NT2/D1 (cell line): ENCODE measurements at regions not wholly inside any gene's neighbourhood (a gene's known extent, or its start where the extent isn't known, plus 50 kb on each side); places are given as distances from the start of the nearest gene placed in this dataset.

ENCODE experiments used
- DNase-seq: peaks from one replicate; pipeline ENCODE4 v3.0.0-alpha.2; 2011; ENCODE audit warnings: low read depth, low spot score
- H3K27me3 ChIP-seq: 2 replicates; pipeline ENCODE4 v1.6.0; 2011; ENCODE audit warnings: mild to moderate bottlenecking; ENCODE audit not compliant: insufficient read length, insufficient read depth
- H3K36me3 ChIP-seq: 2 replicates; pipeline ENCODE4 v1.6.1; 2011; ENCODE audit warnings: mild to moderate bottlenecking, low read length, mixed read lengths; ENCODE audit not compliant: insufficient read depth, insufficient read length
- H3K4me1 ChIP-seq: 2 replicates; pipeline ENCODE4 v1.5.1; 2011; ENCODE audit not compliant: insufficient read depth, insufficient read length
- H3K4me3 ChIP-seq: 2 replicates; pipeline ENCODE4 v1.5.1; 2011; ENCODE audit warnings: low read depth; ENCODE audit not compliant: insufficient read length
- H3K9ac ChIP-seq: 2 replicates; pipeline ENCODE4 v1.6.0; 2011; ENCODE audit warnings: low read depth; ENCODE audit not compliant: insufficient read length
- H3K9me3 ChIP-seq: 2 replicates; pipeline ENCODE4 v1.5.1; 2011; ENCODE audit warnings: mild to moderate bottlenecking, low read length; ENCODE audit not compliant: insufficient read depth
- SUZ12 ChIP-seq: IDR thresholded peaks from 2 replicates; pipeline ENCODE4 v1.6.1; 2011; ENCODE audit not compliant: insufficient read length, insufficient read depth; ENCODE audit errors: extremely low read depth
- YY1 ChIP-seq: IDR thresholded peaks from 2 replicates; pipeline ENCODE4 v1.6.1; 2011; ENCODE audit not compliant: insufficient read length, insufficient read depth
- ZNF274 ChIP-seq: IDR thresholded peaks from 2 replicates; pipeline ENCODE4 v1.6.1; 2011; ENCODE audit warnings: mild to moderate bottlenecking, low read depth, low read length

- Histone ChIP-seq H3K9ac (no peak overlapping the region), H3K4me1 (no peaks in the 10 kb centered on the region), H3K9me3 (peaks cover 5% of the 10 kb centered on the region; the same call in 1 of the 2 replicates), H3K4me3 (no peak overlapping the region), H3K36me3 (no peaks in the 10 kb centered on the region), H3K27me3 (no peaks in the 10 kb centered on the region)
- TF ChIP-seq YY1: no peak
- no peak for TF ChIP-seq ZNF274
- no peak for TF ChIP-seq SUZ12
- DNase-seq: no peak
Measured at GRCh38 chr5:135255461-135256178, 143.4 kb downstream of the MACROH2A1 start.

GRCh38 chr5:135254183-135254582 lies 144.8 kb downstream of the MACROH2A1 start:
- TF ChIP-seq ZNF274 (no peak), SUZ12 (no peak), YY1 (no peak)
- H3K4me3 ChIP-seq: no peak overlapping the region
- H3K9ac ChIP-seq: no peak overlapping the region
- H3K4me1 ChIP-seq: no peaks in the 10 kb centered on the region
- peaks cover 5% of the 10 kb centered on the region; the same call in 1 of the 2 replicates for H3K9me3 ChIP-seq
- no peak for DNase-seq
- H3K27me3 ChIP-seq: no peaks in the 10 kb centered on the region
- H3K36me3 ChIP-seq: no peaks in the 10 kb centered on the region

- TF ChIP-seq YY1 (no peak), ZNF274 (no peak), SUZ12 (no peak)
- Histone ChIP-seq H3K4me3 (no peak overlapping the region), H3K27me3 (no peaks in the 10 kb centered on the region), H3K9ac (no peak overlapping the region), H3K4me1 (no peaks in the 10 kb centered on the region), H3K9me3 (0 out of 2 replicates have a peak, but pooled peaks cover 5% of the 10 kb centered on the region), H3K36me3 (no peaks in the 10 kb centered on the region)
- DNase-seq: no peak
Measured at GRCh38 chr5:135253601-135254178, 145.3 kb downstream of the MACROH2A1 start.

GRCh38 chr5:135251093-135251492 lies 147.9 kb downstream of the MACROH2A1 start:
- Histone ChIP-seq H3K36me3 (no peaks in the 10 kb centered on the region), H3K9me3 (0 out of 2 replicates have a peak, but pooled peaks cover 5% of the 10 kb centered on the region), H3K27me3 (no peaks in the 10 kb centered on the region), H3K4me1 (peaks cover 13% of the 10 kb centered on the region), H3K9ac (no peak overlapping the region), H3K4me3 (no peak overlapping the region)
- TF ChIP-seq SUZ12 (no peak), ZNF274 (no peak), YY1 (no peak)
- DNase-seq: no peak

- H3K4me1 ChIP-seq: peaks cover 15% of the 10 kb centered on the region
- H3K4me3 ChIP-seq: no peak overlapping the region
- TF ChIP-seq ZNF274 (no peak), SUZ12 (no peak), YY1 (no peak)
- H3K9me3 ChIP-seq: 0 out of 2 replicates have a peak, but pooled peaks cover 5% of the 10 kb centered on the region
- no peak for DNase-seq
- H3K9ac ChIP-seq: no peak overlapping the region
- H3K36me3 ChIP-seq: no peaks in the 10 kb centered on the region
- H3K27me3 ChIP-seq: peaks cover 2% of the 10 kb centered on the region
Measured at GRCh38 chr5:135250671-135251070, 148.4 kb downstream of the MACROH2A1 start.

GRCh38 chr5:135249658-135250057 lies 149.4 kb downstream of the MACROH2A1 start:
- Histone ChIP-seq H3K9ac (no peak overlapping the region), H3K9me3 (0 out of 2 replicates have a peak, but pooled peaks cover 5% of the 10 kb centered on the region), H3K4me1 (peaks cover 17% of the 10 kb centered on the region), H3K36me3 (no peaks in the 10 kb centered on the region), H3K27me3 (peaks cover 3% of the 10 kb centered on the region), H3K4me3 (no peak overlapping the region)
- TF ChIP-seq SUZ12 (no peak), ZNF274 (no peak), YY1 (no peak)
- no peak for DNase-seq

- H3K9me3 ChIP-seq: 0 out of 2 replicates have a peak, but pooled peaks cover 5% of the 10 kb centered on the region
- H3K4me3 ChIP-seq: no peak overlapping the region
- DNase-seq: no peak
- H3K4me1 ChIP-seq: peaks cover 17% of the 10 kb centered on the region
- H3K27me3 ChIP-seq: peaks cover 3% of the 10 kb centered on the region
- H3K36me3 ChIP-seq: no peaks in the 10 kb centered on the region
- no peak overlapping the region for H3K9ac ChIP-seq
- TF ChIP-seq ZNF274: no peak
- no peak for TF ChIP-seq SUZ12
Measured at GRCh38 chr5:135248801-135249231, 150.2 kb downstream of the MACROH2A1 start.
